ENCODE measurements at regions not wholly inside any gene's neighbourhood (a gene's known extent, or its start where the extent isn't known, plus 50 kb on each side); places are given as distances from the start of the nearest gene placed in this dataset.
A peak's percentile ranks its signal among the peaks of the same experiment; 100 is the strongest.

GRCh38 chr4:79476196-79476595, 68.2 kb upstream of the GK2 start:
- Histone ChIP-seq H3K9me3 (ENCODE audit: low read depth) (no peaks in the 10 kb centered on the region), H3K36me3 (ENCODE audit: low read depth) (no peaks in the 10 kb centered on the region), H3K4me1 (ENCODE audit: insufficient read depth) (no peaks in the 10 kb centered on the region), H2AFZ (no peak overlapping the region), H3K9me2 (ENCODE audit: insufficient read depth) (no peaks in the 10 kb centered on the region), H4K20me1 (ENCODE audit: insufficient read depth) (no peaks in the 10 kb centered on the region), H3K9ac (no peak overlapping the region), H3K79me2 (ENCODE audit: insufficient read depth) (no peaks in the 10 kb centered on the region), H3K4me3 (no peak overlapping the region), H3K4me2 (ENCODE audit: unreplicated experiment) (no peak overlapping the region), H3K27me3 (replicated peaks; ENCODE audit: insufficient read depth) (no peaks in the 10 kb centered on the region), H3K27ac (no peak overlapping the region), H3F3A (ENCODE audit: insufficient read depth) (no peaks in the 10 kb centered on the region)
- peak; percentile 4 for DNase-seq
- in situ Hi-C loops (cut with MboI) = no loop called here
- TF ChIP-seq EZH2phosphoT487 (IDR thresholded peaks at IDR 0.05; ENCODE audit: insufficient read depth, low read depth) = no peak
- TF ChIP-seq EZH2 (IDR thresholded peaks at IDR 0.05; ENCODE audit: insufficient read depth, poor library complexity, severe bottlenecking) = no peak
- WGBS, 2 experiments (ENCODE audit: low coverage in 1 of 2, low lambda C conversion rate in 2 of 2, missing lambda C conversion rate in 2 of 2) = 7 to 11% methylated on average over 2 of the region's 2 CpGs

- H3K27ac ChIP-seq = no peak overlapping the region
- H3K4me3 ChIP-seq = no peak overlapping the region
- H3K9ac ChIP-seq = no peak overlapping the region
- no peaks in the 10 kb centered on the region for H3K36me3 ChIP-seq (ENCODE audit: low read depth)
- H3F3A ChIP-seq (ENCODE audit: insufficient read depth) = no peaks in the 10 kb centered on the region
- in situ Hi-C loops (cut with MboI) = no loop called here
- H3K9me3 ChIP-seq (ENCODE audit: low read depth) = no peaks in the 10 kb centered on the region
- 93 to 96% methylated on average over 3 of the region's 3 CpGs for WGBS, 2 experiments (ENCODE audit: low coverage in 1 of 2, low lambda C conversion rate in 2 of 2, missing lambda C conversion rate in 2 of 2)
- DNase-seq = no peak
- TF ChIP-seq EZH2 (IDR thresholded peaks at IDR 0.05; ENCODE audit: insufficient read depth, poor library complexity, severe bottlenecking) (no peak), EZH2phosphoT487 (IDR thresholded peaks at IDR 0.05; ENCODE audit: insufficient read depth, low read depth) (no peak)
- H4K20me1 ChIP-seq (ENCODE audit: insufficient read depth) = no peaks in the 10 kb centered on the region
- no peak overlapping the region for H3K4me2 ChIP-seq (ENCODE audit: unreplicated experiment)
- no peaks in the 10 kb centered on the region for H3K4me1 ChIP-seq (ENCODE audit: insufficient read depth)
- H3K79me2 ChIP-seq (ENCODE audit: insufficient read depth) = no peaks in the 10 kb centered on the region
- no peaks in the 10 kb centered on the region for H3K27me3 ChIP-seq (replicated peaks; ENCODE audit: insufficient read depth)
- H3K9me2 ChIP-seq (ENCODE audit: insufficient read depth) = no peaks in the 10 kb centered on the region
- no peak overlapping the region for H2AFZ ChIP-seq
These were observed 65.4 kb upstream of the GK2 start for GRCh38 chr4:79473439-79473724.

DNA sequence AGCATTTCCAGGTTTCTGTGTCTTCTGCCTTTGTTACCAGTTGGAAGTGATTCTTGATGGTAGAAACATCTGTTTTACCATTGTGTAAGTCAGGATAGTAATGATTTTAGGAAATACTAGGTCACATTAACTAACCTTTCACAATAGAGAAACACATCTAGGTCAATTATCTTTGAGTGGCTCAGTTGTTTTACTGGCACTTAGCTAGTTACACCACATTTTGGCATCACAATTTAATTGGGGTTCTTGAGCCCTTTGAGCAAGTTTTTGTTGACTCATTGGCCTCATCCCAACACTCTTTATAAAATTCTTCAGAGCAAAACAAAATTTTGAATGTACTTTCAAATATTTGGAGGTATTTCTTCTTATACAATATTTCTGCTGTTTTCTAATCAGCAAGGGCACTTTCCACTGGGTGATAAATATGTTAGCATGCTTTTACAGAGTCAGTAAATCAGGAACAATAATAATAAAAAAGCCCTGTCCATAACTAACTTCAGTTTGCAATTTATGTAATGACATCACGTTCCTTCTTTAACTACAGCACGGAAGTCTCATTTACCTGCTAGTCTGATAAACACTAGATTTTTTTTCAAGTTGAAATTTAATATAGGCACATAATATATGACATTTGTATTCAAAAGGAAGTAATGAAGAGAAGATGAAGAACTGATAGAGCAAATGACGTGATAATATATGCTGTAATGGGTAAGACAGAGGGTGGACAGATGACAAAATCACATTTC, 64.8 kb upstream of the GK2 start:
- TF ChIP-seq EZH2phosphoT487 (IDR thresholded peaks at IDR 0.05; ENCODE audit: insufficient read depth, low read depth) = no peak
- TF ChIP-seq EZH2 (IDR thresholded peaks at IDR 0.05; ENCODE audit: insufficient read depth, poor library complexity, severe bottlenecking) = no peak
- WGBS, 2 experiments (ENCODE audit: low coverage in 1 of 2, low lambda C conversion rate in 2 of 2, missing lambda C conversion rate in 2 of 2) = 40 to 41% methylated on average over 3 of the region's 3 CpGs

DNA sequence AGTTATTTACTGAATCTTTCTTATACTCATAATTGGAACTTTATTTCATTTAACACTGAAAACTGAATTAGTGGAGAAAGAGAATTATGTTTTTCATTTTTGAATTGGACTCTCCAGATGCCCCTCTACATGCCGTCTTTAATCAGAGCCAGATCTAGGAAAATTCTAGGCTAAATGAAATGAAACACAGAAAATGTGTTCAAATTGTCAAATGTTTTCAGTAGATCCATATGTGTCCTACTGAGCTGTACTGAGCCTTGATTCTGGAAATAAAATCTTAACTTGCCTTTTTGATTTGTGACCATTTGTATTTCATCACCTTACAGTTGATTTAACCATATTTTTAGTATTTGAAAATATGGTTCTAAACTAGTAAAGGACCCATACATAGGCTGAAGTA, 64.0 kb upstream of the GK2 start:
- in situ Hi-C loops (cut with MboI) = no loop called here

More for the DNA sequence above, 64.8 kb upstream of the GK2 start:
- H2AFZ ChIP-seq = no peak overlapping the region
- H3K4me1 ChIP-seq (ENCODE audit: insufficient read depth) = peaks cover 3% of the 10 kb centered on the region
- no peak for DNase-seq
- H3F3A ChIP-seq (ENCODE audit: insufficient read depth) = peaks cover 2% of the 10 kb centered on the region
- H3K9me3 ChIP-seq (ENCODE audit: low read depth) = no peaks in the 10 kb centered on the region
- H4K20me1 ChIP-seq (ENCODE audit: insufficient read depth) = no peaks in the 10 kb centered on the region
- no peak overlapping the region for H3K27ac ChIP-seq
- H3K9ac ChIP-seq = no peak overlapping the region
- in situ Hi-C loops (cut with MboI) = no loop called here
- no peaks in the 10 kb centered on the region for H3K9me2 ChIP-seq (ENCODE audit: insufficient read depth)
- H3K36me3 ChIP-seq (ENCODE audit: low read depth) = no peaks in the 10 kb centered on the region
- H3K4me3 ChIP-seq = no peak overlapping the region
- no peaks in the 10 kb centered on the region for H3K79me2 ChIP-seq (ENCODE audit: insufficient read depth)
- no peak overlapping the region for H3K4me2 ChIP-seq (ENCODE audit: unreplicated experiment)
- no peaks in the 10 kb centered on the region for H3K27me3 ChIP-seq (replicated peaks; ENCODE audit: insufficient read depth)

DNA sequence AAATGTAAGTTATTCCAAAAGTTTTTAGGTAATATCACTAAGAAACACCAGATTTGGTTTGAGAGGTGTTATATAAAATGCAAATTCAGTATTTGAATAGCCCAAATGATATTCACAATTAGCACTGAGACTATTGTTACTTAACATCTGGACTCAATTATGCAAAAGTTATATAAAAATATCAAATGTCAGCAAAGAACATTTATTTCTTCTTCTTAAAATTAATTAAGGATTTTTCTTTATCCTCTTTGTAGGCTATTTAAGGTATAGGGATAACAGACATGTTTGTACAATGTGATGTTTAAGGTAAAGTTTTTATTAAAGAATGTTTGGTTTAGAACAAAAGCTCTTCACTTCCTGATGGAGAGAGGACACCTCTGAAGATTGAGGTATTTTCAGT, 63.3 kb upstream of the GK2 start:
- no peak overlapping the region for H3K4me3 ChIP-seq
- no peaks in the 10 kb centered on the region for H3K27me3 ChIP-seq (replicated peaks; ENCODE audit: insufficient read depth)
- no peak overlapping the region for H2AFZ ChIP-seq
- H3K9me2 ChIP-seq (ENCODE audit: insufficient read depth) = no peaks in the 10 kb centered on the region
- no peaks in the 10 kb centered on the region for H3K79me2 ChIP-seq (ENCODE audit: insufficient read depth)
- peaks cover 14% of the 10 kb centered on the region for H3F3A ChIP-seq (ENCODE audit: insufficient read depth)
- no peak for DNase-seq
- no peaks in the 10 kb centered on the region for H4K20me1 ChIP-seq (ENCODE audit: insufficient read depth)
- H3K27ac ChIP-seq = no peak overlapping the region
- no peak overlapping the region for H3K9ac ChIP-seq
- H3K36me3 ChIP-seq (ENCODE audit: low read depth) = no peaks in the 10 kb centered on the region
- H3K4me1 ChIP-seq (ENCODE audit: insufficient read depth) = peaks cover 17% of the 10 kb centered on the region
- H3K4me2 ChIP-seq (ENCODE audit: unreplicated experiment) = no peak overlapping the region
- in situ Hi-C loops (cut with MboI) = no loop called here
- TF ChIP-seq EZH2 (IDR thresholded peaks at IDR 0.05; ENCODE audit: insufficient read depth, poor library complexity, severe bottlenecking) = no peak
- TF ChIP-seq EZH2phosphoT487 (IDR thresholded peaks at IDR 0.05; ENCODE audit: insufficient read depth, low read depth) = no peak
- no peaks in the 10 kb centered on the region for H3K9me3 ChIP-seq (ENCODE audit: low read depth)

More for the DNA sequence above, 64.0 kb upstream of the GK2 start:
- no peaks in the 10 kb centered on the region for H3K27me3 ChIP-seq (replicated peaks; ENCODE audit: insufficient read depth)
- DNase-seq = no peak
- no peak overlapping the region for H3K4me3 ChIP-seq
- no peaks in the 10 kb centered on the region for H3K36me3 ChIP-seq (ENCODE audit: low read depth)
- peaks cover 11% of the 10 kb centered on the region for H3K4me1 ChIP-seq (ENCODE audit: insufficient read depth)
- H3F3A ChIP-seq (ENCODE audit: insufficient read depth) = peaks cover 11% of the 10 kb centered on the region
- no peak for TF ChIP-seq EZH2phosphoT487 (IDR thresholded peaks at IDR 0.05; ENCODE audit: insufficient read depth, low read depth)
- TF ChIP-seq EZH2 (IDR thresholded peaks at IDR 0.05; ENCODE audit: insufficient read depth, poor library complexity, severe bottlenecking) = no peak
- no peaks in the 10 kb centered on the region for H3K79me2 ChIP-seq (ENCODE audit: insufficient read depth)
- 31 to 38% methylated on average over 1 of the region's 1 CpG for WGBS, 2 experiments (ENCODE audit: low coverage in 1 of 2, low lambda C conversion rate in 2 of 2, missing lambda C conversion rate in 2 of 2)
- H3K4me2 ChIP-seq (ENCODE audit: unreplicated experiment) = no peak overlapping the region
- H2AFZ ChIP-seq = no peak overlapping the region
- H4K20me1 ChIP-seq (ENCODE audit: insufficient read depth) = no peaks in the 10 kb centered on the region
- no peaks in the 10 kb centered on the region for H3K9me2 ChIP-seq (ENCODE audit: insufficient read depth)
- no peak overlapping the region for H3K27ac ChIP-seq
- H3K9me3 ChIP-seq (ENCODE audit: low read depth) = no peaks in the 10 kb centered on the region
- H3K9ac ChIP-seq = no peak overlapping the region
